Ishikawa (cell line): ENCODE measurements at regions not wholly inside any gene's neighbourhood (a gene's known extent, or its start where the extent isn't known, plus 50 kb on each side); places are given as distances from the start of the nearest gene placed in this dataset.

Experiments used
- CEBPB ChIP-seq: IDR thresholded peaks from 2 replicates; pipeline ENCODE4 v1.6.1; 2012
- CREB1 ChIP-seq: IDR thresholded peaks from 2 replicates; pipeline ENCODE4 v1.6.1; 2012; ENCODE audit warnings: low read depth
- EGR1 ChIP-seq: IDR thresholded peaks from 2 replicates; pipeline ENCODE4 v1.6.1; 2012
- EP300 ChIP-seq: IDR thresholded peaks from 2 replicates; pipeline ENCODE4 v1.6.1; 2012; ENCODE audit warnings: borderline replicate concordance
- FOXM1 ChIP-seq: IDR thresholded peaks from 2 replicates; pipeline ENCODE4 v1.6.1; 2012; ENCODE audit warnings: low read depth, borderline replicate concordance
- MAX ChIP-seq: IDR thresholded peaks from 2 replicates; pipeline ENCODE4 v1.6.1; 2012
- NFIC ChIP-seq: IDR thresholded peaks from 2 replicates; pipeline ENCODE4 v1.6.1; 2012
- RAD21 ChIP-seq: IDR thresholded peaks from 2 replicates; pipeline ENCODE4 v1.6.1; 2012; ENCODE audit warnings: low read depth
- REST ChIP-seq: IDR thresholded peaks from 2 replicates; pipeline ENCODE4 v1.6.1; 2012; ENCODE audit warnings: low read depth, mild to moderate bottlenecking
- TAF1 ChIP-seq: IDR thresholded peaks from 2 replicates; pipeline ENCODE4 v1.6.1; 2012; ENCODE audit warnings: low read depth, mild to moderate bottlenecking
- TCF12 ChIP-seq: IDR thresholded peaks from 2 replicates; pipeline ENCODE4 v1.6.1; 2012; ENCODE audit warnings: low read depth
- TEAD4 ChIP-seq: IDR thresholded peaks from 2 replicates; pipeline ENCODE4 v1.6.1; 2012
- USF1 ChIP-seq: IDR thresholded peaks from 2 replicates; pipeline ENCODE4 v1.6.1; 2012
- YY1 ChIP-seq: IDR thresholded peaks from 2 replicates; pipeline ENCODE4 v1.6.1; 2012; ENCODE audit warnings: low read depth
- ZBTB7A ChIP-seq: IDR thresholded peaks from 2 replicates; pipeline ENCODE4 v1.6.1; 2012; ENCODE audit warnings: low read depth

- TF ChIP-seq EP300 (no peak), FOXM1 (no peak), ZBTB7A (no peak)
Measured at GRCh38 chr21:15289896-15290841, 225.4 kb upstream of the NRIP1 start.

- TF ChIP-seq REST (no peak), TEAD4 (no peak), ZBTB7A (no peak), EGR1 (no peak), NFIC (no peak), FOXM1 (no peak), EP300 (no peak)
Measured at GRCh38 chr21:15291621-15292266, 226.9 kb upstream of the NRIP1 start.

- TF ChIP-seq FOXM1 = no peak
- peak; percentile 55; the same call in 1 of the 2 replicates for TF ChIP-seq EP300
- TF ChIP-seq TEAD4 = peak; percentile 79
- no peak for TF ChIP-seq USF1
- TF ChIP-seq CREB1 = no peak
- TF ChIP-seq EGR1 = no peak
- TF ChIP-seq ZBTB7A = no peak
- TF ChIP-seq YY1 = no peak
- TF ChIP-seq CEBPB = no peak
- no peak for TF ChIP-seq TAF1
- TF ChIP-seq TCF12 = peak; percentile 47; the same call in 1 of the 2 replicates
- TF ChIP-seq NFIC = 0 out of 2 replicates have a peak, but pooled peaks have one; percentile 23
- no peak for TF ChIP-seq MAX
- no peak for TF ChIP-seq REST
- TF ChIP-seq RAD21 = no peak; the same call in 1 of the 2 replicates
Measured at GRCh38 chr21:15293240-15293639, 228.4 kb upstream of the NRIP1 start.

- TF ChIP-seq CREB1 = no peak
- no peak for TF ChIP-seq MAX
- TF ChIP-seq TAF1 = no peak
- TF ChIP-seq CEBPB = no peak
- TF ChIP-seq EP300 = no peak
- no peak for TF ChIP-seq ZBTB7A
- no peak for TF ChIP-seq FOXM1
- no peak for TF ChIP-seq TEAD4
- no peak for TF ChIP-seq RAD21
- TF ChIP-seq USF1 = no peak
- no peak for TF ChIP-seq EGR1
Measured at GRCh38 chr21:15295875-15296274, 231.1 kb upstream of the NRIP1 start.

GRCh38 chr21:15297824-15298223, 233.0 kb upstream of the NRIP1 start:
- TF ChIP-seq FOXM1 (no peak), TAF1 (no peak), CREB1 (no peak)

- TF ChIP-seq FOXM1 (no peak), RAD21 (no peak), CREB1 (no peak), YY1 (no peak), CEBPB (no peak), REST (no peak), NFIC (no peak), USF1 (no peak), EP300 (no peak), MAX (no peak), TAF1 (no peak), ZBTB7A (no peak), EGR1 (no peak), TCF12 (no peak), TEAD4 (no peak)
Measured at GRCh38 chr21:15298306-15298705, 233.5 kb upstream of the NRIP1 start.
